Breast epithelium (tissue), 4 donors: ENCODE measurements at regions not wholly inside any gene's neighbourhood (a gene's known extent, or its start where the extent isn't known, plus 50 kb on each side); places are given as distances from the start of the nearest gene placed in this dataset.

Experiments used
- DNase-seq, 2 donors: peaks; one replicate each; pipeline ENCODE4 v3.0.0-alpha.2; 2019; ENCODE audit warnings: low spot score in 2 of 2
- H3K27ac ChIP-seq, 2 donors: fragments of 200-600 bp; sonication (generic) in 1 of 2; one replicate each; pipeline ENCODE4 v1.5.1; 2016 to 2019; ENCODE audit warnings: mild to moderate bottlenecking in 1 of 2
- H3K27me3 ChIP-seq, 2 donors: fragments of 200-600 bp; sonication (generic) in 1 of 2; one replicate each; pipeline versions ENCODE4 v1.5.1 to v1.6.0; 2017 to 2019; ENCODE audit warnings: control low read depth in 1 of 2, mild to moderate bottlenecking in 1 of 2
- H3K36me3 ChIP-seq: fragments of 200-600 bp; one replicate; pipeline ENCODE4 v1.5.1; 2019
- H3K4me1 ChIP-seq, 2 donors: fragments of 200-600 bp; sonication (generic); one replicate each; pipeline ENCODE4 v1.5.1; 2016 to 2019; ENCODE audit warnings: control low read depth in 1 of 2
- H3K4me3 ChIP-seq, 3 donors: fragments of 200-600 bp; sonication (generic); 1 replicate in 2 of 3; 2 replicates in 1 of 3; pipeline ENCODE4 v1.5.1; 2016 to 2019; ENCODE audit warnings: mild to moderate bottlenecking in 3 of 3, moderate library complexity in 2 of 3
- H3K9me3 ChIP-seq, 2 donors: fragments of 200-600 bp; sonication (generic) in 1 of 2; one replicate each; pipeline ENCODE4 v1.5.1; 2016 to 2019; ENCODE audit warnings: control low read depth in 1 of 2
- CTCF ChIP-seq, 3 donors: fragments of 450-650 bp; IDR thresholded peaks; one replicate each; pipeline ENCODE4 v1.5.1; 2016 to 2017; ENCODE audit warnings: antibody characterized with exemption in 3 of 3, mild to moderate bottlenecking in 3 of 3, moderate library complexity in 3 of 3
- POLR2A ChIP-seq: fragments of 450-650 bp; IDR thresholded peaks from one replicate; pipeline ENCODE4 v1.6.1; 2016; ENCODE audit warnings: antibody characterized with exemption, mild to moderate bottlenecking, moderate library complexity
- POLR2AphosphoS5 ChIP-seq, 3 donors: sonication (generic); formaldehyde crosslinking; IDR thresholded peaks; one replicate each; pipeline ENCODE4 v1.6.1; 2017; ENCODE audit warnings: antibody characterized with exemption in 3 of 3
- intact Hi-C: fragments of 100-400 bp; cut with DNase I; formaldehyde crosslinking; loops from one replicate; pipeline ENCODE4 v1.15.1; 2023; ENCODE audit warnings: low total_unique reads

GRCh38 chr2:211062297-211062612 is 505.9 kb downstream of the CPS1 start:
- H3K27ac ChIP-seq, result no peak overlapping the region
- DNase-seq, result no peak
- H3K4me3 ChIP-seq, result no peak overlapping the region
- TF ChIP-seq POLR2AphosphoS5 (IDR thresholded peaks at IDR 0.05) (no peak), CTCF (IDR thresholded peaks at IDR 0.05) (no peak), POLR2A (no peak)
- H3K9me3 ChIP-seq, result no peaks in the 10 kb centered on the region
- no peaks in the 10 kb centered on the region for H3K27me3 ChIP-seq
- H3K4me1 ChIP-seq, result no peaks in the 10 kb centered on the region
- no peaks in the 10 kb centered on the region for H3K36me3 ChIP-seq
- intact Hi-C loops, result no loop called here

- no peak for TF ChIP-seq POLR2A
- no peak for TF ChIP-seq POLR2AphosphoS5 (IDR thresholded peaks at IDR 0.05)
- TF ChIP-seq CTCF (IDR thresholded peaks at IDR 0.05), result no peak
- H3K4me3 ChIP-seq, result no peak overlapping the region
These were observed 510.6 kb downstream of the CPS1 start for GRCh38 chr2:211067029-211067428.

GRCh38 chr2:211068108-211068780 is 511.8 kb downstream of the CPS1 start:
- Histone ChIP-seq H3K4me3 (no peak overlapping the region), H3K27me3 (no peaks in the 10 kb centered on the region), H3K4me1 (no peaks in the 10 kb centered on the region), H3K27ac (no peak overlapping the region), H3K9me3 (no peaks in the 10 kb centered on the region), H3K36me3 (no peaks in the 10 kb centered on the region)
- DNase-seq, result no peak
- intact Hi-C loops, result no loop called here
- TF ChIP-seq POLR2A, result no peak
- TF ChIP-seq CTCF (IDR thresholded peaks at IDR 0.05), result no peak
- no peak for TF ChIP-seq POLR2AphosphoS5 (IDR thresholded peaks at IDR 0.05)

More at GRCh38 chr2:211067029-211067428, 510.6 kb downstream of the CPS1 start:
- no peak overlapping the region for H3K27ac ChIP-seq
- no peaks in the 10 kb centered on the region for H3K36me3 ChIP-seq
- DNase-seq, result no peak
- intact Hi-C loops, result no loop called here
- no peaks in the 10 kb centered on the region for H3K27me3 ChIP-seq
- no peaks in the 10 kb centered on the region for H3K9me3 ChIP-seq
- H3K4me1 ChIP-seq, result no peaks in the 10 kb centered on the region

- Histone ChIP-seq H3K4me3 (no peak overlapping the region), H3K4me1 (no peaks in the 10 kb centered on the region), H3K27ac (no peak overlapping the region), H3K36me3 (no peaks in the 10 kb centered on the region), H3K9me3 (no peaks in the 10 kb centered on the region), H3K27me3 (no peaks in the 10 kb centered on the region)
- intact Hi-C loops, result no loop called here
- no peak for TF ChIP-seq CTCF (IDR thresholded peaks at IDR 0.05)
- no peak for TF ChIP-seq POLR2A
- no peak for TF ChIP-seq POLR2AphosphoS5 (IDR thresholded peaks at IDR 0.05)
- no peak for DNase-seq
These were observed 514.1 kb downstream of the CPS1 start for GRCh38 chr2:211070547-211070946.

GRCh38 chr2:211077216-211077767 is 520.9 kb downstream of the CPS1 start:
- intact Hi-C loops, result no loop called here
- H3K36me3 ChIP-seq, result no peaks in the 10 kb centered on the region
- no peaks in the 10 kb centered on the region for H3K4me1 ChIP-seq
- no peaks in the 10 kb centered on the region for H3K27me3 ChIP-seq
- H3K4me3 ChIP-seq, result no peak overlapping the region
- H3K27ac ChIP-seq, result no peak overlapping the region
- DNase-seq, result no peak
- no peak for TF ChIP-seq POLR2A
- no peak for TF ChIP-seq CTCF (IDR thresholded peaks at IDR 0.05)
- TF ChIP-seq POLR2AphosphoS5 (IDR thresholded peaks at IDR 0.05), result no peak
- no peaks in the 10 kb centered on the region for H3K9me3 ChIP-seq
